ENCODE measurements at regions not wholly inside any gene's neighbourhood (a gene's known extent, or its start where the extent isn't known, plus 50 kb on each side); places are given as distances from the start of the nearest gene placed in this dataset.

DNA sequence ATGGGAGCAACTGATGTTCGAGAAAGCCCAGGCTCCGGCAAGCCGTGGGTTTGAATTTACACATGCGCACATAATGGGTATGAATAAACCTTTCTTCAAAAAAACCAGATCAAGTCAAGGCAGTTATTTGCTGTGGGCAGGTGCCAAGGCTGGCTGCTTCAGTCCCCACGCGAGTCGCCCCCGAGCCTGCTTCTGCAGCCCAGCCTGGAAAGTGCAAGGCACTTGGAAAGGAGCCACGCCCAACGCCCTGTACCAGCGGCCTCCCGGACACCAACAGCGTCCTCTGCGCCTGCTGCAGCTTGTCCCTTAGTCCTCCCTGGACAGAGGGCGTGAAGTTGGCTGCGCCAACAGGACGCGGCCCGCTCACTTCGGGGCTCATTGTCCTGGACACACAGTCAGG is 68.9 kb downstream of the KLF15 start:
- TF ChIP-seq, protein P1, sequence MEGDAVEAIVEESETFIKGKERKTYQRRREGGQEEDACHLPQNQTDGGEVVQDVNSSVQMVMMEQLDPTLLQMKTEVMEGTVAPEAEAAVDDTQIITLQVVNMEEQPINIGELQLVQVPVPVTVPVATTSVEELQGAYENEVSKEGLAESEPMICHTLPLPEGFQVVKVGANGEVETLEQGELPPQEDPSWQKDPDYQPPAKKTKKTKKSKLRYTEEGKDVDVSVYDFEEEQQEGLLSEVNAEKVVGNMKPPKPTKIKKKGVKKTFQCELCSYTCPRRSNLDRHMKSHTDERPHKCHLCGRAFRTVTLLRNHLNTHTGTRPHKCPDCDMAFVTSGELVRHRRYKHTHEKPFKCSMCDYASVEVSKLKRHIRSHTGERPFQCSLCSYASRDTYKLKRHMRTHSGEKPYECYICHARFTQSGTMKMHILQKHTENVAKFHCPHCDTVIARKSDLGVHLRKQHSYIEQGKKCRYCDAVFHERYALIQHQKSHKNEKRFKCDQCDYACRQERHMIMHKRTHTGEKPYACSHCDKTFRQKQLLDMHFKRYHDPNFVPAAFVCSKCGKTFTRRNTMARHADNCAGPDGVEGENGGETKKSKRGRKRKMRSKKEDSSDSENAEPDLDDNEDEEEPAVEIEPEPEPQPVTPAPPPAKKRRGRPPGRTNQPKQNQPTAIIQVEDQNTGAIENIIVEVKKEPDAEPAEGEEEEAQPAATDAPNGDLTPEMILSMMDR (IDR thresholded peaks at IDR 0.05), result no peak
- TF ChIP-seq POLR2AphosphoS5 (IDR thresholded peaks at IDR 0.05; ENCODE audit: insufficient read depth in 1 of 2, low read depth in 1 of 2), result no peak
- no peak for TF ChIP-seq POLR2A (IDR thresholded peaks at IDR 0.05)
